H1 (cell line): ENCODE measurements at regions not wholly inside any gene's neighbourhood (a gene's known extent, or its start where the extent isn't known, plus 50 kb on each side); places are given as distances from the start of the nearest gene placed in this dataset.

ENCODE experiments used
- CTCF ChIA-PET: fragments of 300-600 bp; sonication (Branson Sonifier 250); formaldehyde crosslinking; loops from one replicate; lab custom pipeline; 2021; ENCODE audit not compliant: partially characterized antibody; lab: Charles Lee
- POLR2A ChIA-PET: fragments of 300-600 bp; sonication (Branson Sonifier 250); formaldehyde crosslinking; loops from one replicate; lab custom pipeline; 2021; ENCODE audit warnings: inconsistent platforms; ENCODE audit not compliant: partially characterized antibody; lab: Charles Lee
- DNase-seq, 2 experiments: peaks; one replicate each; pipeline versions ENCODE4 v3.0.0 to v3.0.0-alpha.2; 2010 to 2022; ENCODE audit warnings: low spot score in 2 of 2, low read depth in 1 of 2, mixed read lengths in 1 of 2
- FAIRE-seq: peaks from 2 replicates; lab custom pipeline; 2011; peaks lifted over from hg19 to GRCh38; lab: Jason Lieb, UNC
- H2AFZ ChIP-seq: 2 replicates; pipeline ENCODE4 v1.8.1; 2012; ENCODE audit warnings: low read length, inconsistent platforms
- H2AK5ac ChIP-seq: 2 replicates; pipeline ENCODE4 v1.6.1; 2013; ENCODE audit warnings: low read depth, low read length
- H2BK120ac ChIP-seq: replicated peaks from 2 replicates; pipeline ENCODE3; 2013; ENCODE audit warnings: low read depth, low read length, inconsistent platforms
- H2BK12ac ChIP-seq: 2 replicates; pipeline ENCODE4 v1.6.1; 2013; ENCODE audit warnings: low read depth, low read length
- H2BK15ac ChIP-seq: 2 replicates; pipeline ENCODE4 v1.6.1; 2013; ENCODE audit warnings: low read length
- H2BK20ac ChIP-seq: 2 replicates; pipeline ENCODE4 v1.6.1; 2013; ENCODE audit warnings: low read length
- H2BK5ac ChIP-seq: 2 replicates; pipeline ENCODE4 v1.6.1; 2013; ENCODE audit warnings: low read depth, low read length
- H3K14ac ChIP-seq: 2 replicates; pipeline ENCODE4 v1.6.1; 2013; ENCODE audit warnings: inconsistent platforms; ENCODE audit not compliant: insufficient read length
- H3K18ac ChIP-seq: 2 replicates; pipeline ENCODE4 v1.6.1; 2013; ENCODE audit warnings: low read length; ENCODE audit errors: extremely low read depth
- H3K23ac ChIP-seq: 2 replicates; pipeline ENCODE4 v1.6.1; 2013; ENCODE audit warnings: inconsistent platforms; ENCODE audit not compliant: insufficient read length
- H3K23me2 ChIP-seq: 2 replicates; pipeline ENCODE4 v1.6.1; 2013; ENCODE audit warnings: low read depth, low read length
- H3K27ac ChIP-seq: 2 replicates; pipeline ENCODE4 v1.6.1; 2011; ENCODE audit warnings: low read depth, low read length, inconsistent platforms
- H3K27me3 ChIP-seq, 4 experiments: replicated peaks in 1 of 4; 1 replicate in 1 of 4; 2 replicates in 3 of 4; pipeline versions ENCODE4 v1.6.1 to v1.8.1; 2011 to 2013; ENCODE audit warnings: low read length in 3 of 4, mild to moderate bottlenecking in 3 of 4, inconsistent platforms in 2 of 4, mixed read lengths in 2 of 4, moderate library complexity in 1 of 4; ENCODE audit not compliant: control insufficient read depth in 3 of 4, insufficient read depth in 3 of 4; ENCODE audit errors: extremely low read depth in 1 of 4
- H3K36me3 ChIP-seq, 4 experiments: 2 replicates each; pipeline versions ENCODE4 v1.6.1 to v1.8.1; 2011 to 2013; ENCODE audit warnings: mild to moderate bottlenecking in 4 of 4, low read length in 3 of 4, moderate library complexity in 2 of 4, control low read depth in 1 of 4, inconsistent platforms in 1 of 4; ENCODE audit not compliant: insufficient read depth in 4 of 4, control insufficient read depth in 2 of 4
- H3K4ac ChIP-seq: replicated peaks from 2 replicates; pipeline ENCODE3; 2013; ENCODE audit warnings: low read length, low read depth, mixed read lengths, inconsistent platforms; ENCODE audit not compliant: insufficient read length
- H3K4me1 ChIP-seq, 4 experiments: replicated peaks in 1 of 4; 1 replicate in 1 of 4; 2 replicates in 3 of 4; pipeline versions ENCODE4 v1.6.1 to v1.8.1; 2011 to 2013; ENCODE audit warnings: low read length in 3 of 4, inconsistent platforms in 2 of 4, mixed read lengths in 1 of 4; ENCODE audit not compliant: insufficient read depth in 4 of 4, control insufficient read depth in 3 of 4
- H3K4me2 ChIP-seq, 2 experiments: 2 replicates each; pipeline versions ENCODE4 v1.6.1 to v1.8.1; 2011 to 2013; ENCODE audit warnings: low read depth in 2 of 2, low read length in 2 of 2, control low read depth in 1 of 2, inconsistent platforms in 1 of 2, mild to moderate bottlenecking in 1 of 2; ENCODE audit not compliant: insufficient read depth in 1 of 2
- H3K4me3 ChIP-seq, 4 experiments: fragments of 200-600, 300-600 bp in 1 of 4; sonication (generic), shearing (Covaris generic), sonication (Bioruptor Twin) in 1 of 4; 2 replicates each; pipeline versions ENCODE4 v1.5.1 to v1.8.1; 2011 to 2016; ENCODE audit warnings: low read length in 4 of 4, low read depth in 3 of 4, control low read depth in 2 of 4, inconsistent platforms in 2 of 4, mild to moderate bottlenecking in 2 of 4, mixed read lengths in 1 of 4, moderate library complexity in 1 of 4; ENCODE audit not compliant: insufficient read depth in 2 of 4; ENCODE audit errors: extremely low read depth in 1 of 4
- H3K56ac ChIP-seq: replicated peaks from 2 replicates; pipeline ENCODE3; 2013; ENCODE audit warnings: low read depth, mild to moderate bottlenecking, mixed read lengths, low read length, inconsistent platforms; ENCODE audit not compliant: insufficient read length
- H3K79me1 ChIP-seq: 2 replicates; pipeline ENCODE4 v1.6.1; 2013; ENCODE audit warnings: low read depth, low read length, control low read depth
- H3K79me2 ChIP-seq, 2 experiments: 2 replicates each; pipeline versions ENCODE4 v1.6.1 to v1.8.1; 2012 to 2013; ENCODE audit warnings: low read length in 2 of 2, mild to moderate bottlenecking in 2 of 2, inconsistent platforms in 1 of 2; ENCODE audit not compliant: insufficient read depth in 2 of 2, control insufficient read depth in 1 of 2
- H3K9ac ChIP-seq, 4 experiments: replicated peaks in 1 of 4; 1 replicate in 1 of 4; 2 replicates in 3 of 4; pipeline versions ENCODE4 v1.6.1 to v1.8.1; 2011 to 2013; ENCODE audit warnings: low read depth in 3 of 4, low read length in 3 of 4, control low read depth in 2 of 4, mild to moderate bottlenecking in 2 of 4, moderate library complexity in 2 of 4, inconsistent platforms in 1 of 4; ENCODE audit errors: extremely low read depth in 1 of 4
- H3K9me3 ChIP-seq, 2 experiments: 2 replicates each; pipeline versions ENCODE4 v1.6.1 to v1.8.1; 2012 to 2013; ENCODE audit warnings: mild to moderate bottlenecking in 2 of 2, moderate library complexity in 2 of 2, control low read depth in 1 of 2, inconsistent platforms in 1 of 2, low read depth in 1 of 2, low read length in 1 of 2, mixed read lengths in 1 of 2; ENCODE audit not compliant: insufficient read depth in 2 of 2
- H4K20me1 ChIP-seq, 2 experiments: replicated peaks in 1 of 2; 2 replicates each; pipeline versions ENCODE3 to v1.8.1; 2011 to 2013; ENCODE audit warnings: inconsistent platforms in 2 of 2, low read length in 2 of 2, mild to moderate bottlenecking in 1 of 2; ENCODE audit not compliant: insufficient read depth in 2 of 2, control insufficient read depth in 1 of 2
- H4K5ac ChIP-seq: 2 replicates; pipeline ENCODE4 v1.6.1; 2013; ENCODE audit warnings: low read length, low read depth, mixed read lengths, inconsistent platforms; ENCODE audit not compliant: insufficient read length
- H4K8ac ChIP-seq: 2 replicates; pipeline ENCODE4 v1.8.0; 2013; ENCODE audit warnings: mild to moderate bottlenecking, moderate library complexity, low read length, inconsistent platforms; ENCODE audit not compliant: insufficient read depth; ENCODE audit errors: extremely low read depth
- H4K91ac ChIP-seq: replicated peaks from 2 replicates; pipeline ENCODE3; 2013; ENCODE audit warnings: low read length, mixed read lengths, inconsistent platforms; ENCODE audit not compliant: insufficient read length
- CHD1 ChIP-seq: IDR thresholded peaks from 2 replicates; pipeline ENCODE4 v1.6.1; 2012; ENCODE audit warnings: low read depth, low read length, improper control_type of control experiment
- GTF2F1 ChIP-seq: IDR thresholded peaks from 2 replicates; pipeline ENCODE4 v1.6.1; 2012; ENCODE audit warnings: low read depth, low read length, improper control_type of control experiment, borderline replicate concordance
- JUN ChIP-seq: IDR thresholded peaks from 2 replicates; pipeline ENCODE4 v1.6.1; 2011; ENCODE audit warnings: low read depth, mild to moderate bottlenecking, improper control_type of control experiment, low read length
- PHF8 ChIP-seq: fragments of 200-600 bp; sonication (generic); conservative IDR thresholded peaks from 2 replicates; pipeline ENCODE4 v1.7.1; 2012; ENCODE audit warnings: low read depth, mild to moderate bottlenecking, inconsistent platforms, low read length, moderate library complexity
- POU5F1 ChIP-seq: IDR thresholded peaks from 2 replicates; pipeline ENCODE4 v1.6.1; 2011; ENCODE audit warnings: low read depth, mild to moderate bottlenecking, low read length, moderate library complexity
- RNF2 ChIP-seq: fragments of 200-900, 300-1000 bp; sonication (generic); IDR thresholded peaks from 2 replicates; pipeline ENCODE4 v1.7.1; 2016; ENCODE audit warnings: borderline replicate concordance, low read depth, mild to moderate bottlenecking, antibody characterized with exemption, low read length; ENCODE audit not compliant: poor library complexity, severe bottlenecking; ENCODE audit errors: missing control alignments
- SRF ChIP-seq: IDR thresholded peaks from 2 replicates; pipeline ENCODE4 v1.6.1; 2011; ENCODE audit warnings: mild to moderate bottlenecking, low read depth, low read length, moderate library complexity
- TBP ChIP-seq: IDR thresholded peaks from 2 replicates; pipeline ENCODE4 v1.6.1; 2011; ENCODE audit warnings: low read depth, low read length, improper control_type of control experiment
- WGBS, 2 experiments: shearing (Covaris generic) in 1 of 2; methylation state at CpG; one replicate each; pipeline versions ENCODE4 v1.1.6 to v1.1.7; 2013 to 2015; ENCODE audit warnings: low lambda C conversion rate in 2 of 2, mixed read lengths in 2 of 2, inconsistent platforms in 1 of 2, low coverage in 1 of 2, missing lambda C conversion rate in 1 of 2; ENCODE audit not compliant: insufficient replicate concordance in 2 of 2, insufficient coverage in 1 of 2, insufficient read length in 1 of 2; ENCODE audit errors: extremely low coverage in 1 of 2, missing lambda C conversion rate in 1 of 2; 5-methylcytosine and 5-hydroxymethylcytosine counted together
- TF ChIP-seq, protein P1 (sequence below): IDR thresholded peaks from 2 replicates; pipeline ENCODE4 v1.6.1; 2012; ENCODE audit warnings: inconsistent platforms
- TF ChIP-seq, protein P2 (sequence below), 3 experiments: IDR thresholded peaks; 1 replicate in 2 of 3; 2 replicates in 1 of 3; pipeline versions ENCODE4 v1.5.1 to v1.6.1; 2011; ENCODE audit warnings: low read length in 3 of 3, mild to moderate bottlenecking in 3 of 3, inconsistent platforms in 2 of 3, low read depth in 1 of 3, moderate library complexity in 1 of 3; ENCODE audit not compliant: insufficient read depth in 1 of 3; ENCODE audit errors: control extremely low read depth in 1 of 3

DNA sequence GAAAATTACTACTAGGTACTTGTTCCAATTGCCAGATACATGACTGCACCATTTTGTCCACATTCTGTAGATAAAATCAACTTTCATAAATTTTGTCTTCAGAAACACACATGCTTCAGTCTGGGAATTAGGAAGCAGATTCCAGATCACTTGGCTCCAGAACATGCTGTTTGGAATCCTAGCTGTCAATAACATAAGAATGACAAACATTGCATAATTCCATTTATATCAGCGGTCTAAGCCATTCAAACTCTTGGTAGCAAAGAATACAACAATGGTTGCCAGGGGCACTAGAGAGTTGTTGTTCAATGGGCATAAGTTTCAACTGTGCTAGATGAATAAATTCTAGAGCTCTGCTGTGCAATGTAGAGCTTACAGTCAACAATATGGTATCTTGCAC, 1112.1 kb upstream of the AGA start (continued):
- no peak for TF ChIP-seq JUN

DNA sequence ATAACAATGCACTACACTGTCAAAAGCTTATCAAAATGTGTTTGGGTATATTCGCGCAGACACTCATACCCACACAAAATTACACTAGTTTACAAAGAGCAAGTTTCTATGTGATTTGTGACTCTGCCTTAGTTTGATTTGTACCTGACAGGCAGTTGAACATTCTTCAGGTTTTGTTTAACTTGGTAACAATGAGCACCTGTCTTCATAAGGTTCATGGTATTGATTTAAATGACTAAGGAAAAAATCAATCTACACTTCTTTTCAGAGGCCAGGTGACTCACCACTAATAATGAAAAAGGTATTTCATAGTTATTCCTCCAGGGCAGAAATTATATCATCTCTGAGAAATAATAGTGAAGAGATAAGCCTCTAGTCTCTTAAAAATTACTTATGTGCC, 1114.6 kb upstream of the AGA start:
- Histone ChIP-seq H3K4ac (no peak overlapping the region), H3K4me2 (no peak overlapping the region), H3K27me3 (no peaks in the 10 kb centered on the region), H3K4me3 (no peak overlapping the region), H3K23ac (no peak overlapping the region), H4K5ac (no peak overlapping the region), H2AFZ (no peak overlapping the region), H3K9ac (no peak overlapping the region), H3K14ac (no peak overlapping the region), H2AK5ac (no peak overlapping the region), H3K56ac (no peak overlapping the region), H4K8ac (no peak overlapping the region), H2BK120ac (no peak overlapping the region), H3K9me3 (no peaks in the 10 kb centered on the region), H2BK12ac (no peak overlapping the region), H3K36me3 (no peaks in the 10 kb centered on the region), H2BK20ac (no peak overlapping the region), H3K27ac (no peak overlapping the region), H3K18ac (no peak overlapping the region), H4K20me1 (no peaks in the 10 kb centered on the region), H3K4me1 (no peaks in the 10 kb centered on the region), H3K23me2 (no peaks in the 10 kb centered on the region), H3K79me1 (no peaks in the 10 kb centered on the region), H3K79me2 (no peaks in the 10 kb centered on the region), H4K91ac (no peak overlapping the region), H2BK5ac (no peak overlapping the region), H2BK15ac (no peak overlapping the region)
- 64% methylated on average over 2 of the region's 2 CpGs; no CpG with 5 or more reads in 1 of the 2 experiments for WGBS, 2 experiments
- CTCF ChIA-PET: no interaction called here
- POLR2A ChIA-PET: no interaction called here
- DNase-seq (no peak), FAIRE-seq (no peak)
- TF ChIP-seq RNF2: no peak
- TF ChIP-seq, protein P1, sequence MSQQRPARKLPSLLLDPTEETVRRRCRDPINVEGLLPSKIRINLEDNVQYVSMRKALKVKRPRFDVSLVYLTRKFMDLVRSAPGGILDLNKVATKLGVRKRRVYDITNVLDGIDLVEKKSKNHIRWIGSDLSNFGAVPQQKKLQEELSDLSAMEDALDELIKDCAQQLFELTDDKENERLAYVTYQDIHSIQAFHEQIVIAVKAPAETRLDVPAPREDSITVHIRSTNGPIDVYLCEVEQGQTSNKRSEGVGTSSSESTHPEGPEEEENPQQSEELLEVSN: no peak
- no peak for TF ChIP-seq PHF8
- TF ChIP-seq SRF: no peak
- TF ChIP-seq POU5F1: no peak
- TF ChIP-seq, protein P2, sequence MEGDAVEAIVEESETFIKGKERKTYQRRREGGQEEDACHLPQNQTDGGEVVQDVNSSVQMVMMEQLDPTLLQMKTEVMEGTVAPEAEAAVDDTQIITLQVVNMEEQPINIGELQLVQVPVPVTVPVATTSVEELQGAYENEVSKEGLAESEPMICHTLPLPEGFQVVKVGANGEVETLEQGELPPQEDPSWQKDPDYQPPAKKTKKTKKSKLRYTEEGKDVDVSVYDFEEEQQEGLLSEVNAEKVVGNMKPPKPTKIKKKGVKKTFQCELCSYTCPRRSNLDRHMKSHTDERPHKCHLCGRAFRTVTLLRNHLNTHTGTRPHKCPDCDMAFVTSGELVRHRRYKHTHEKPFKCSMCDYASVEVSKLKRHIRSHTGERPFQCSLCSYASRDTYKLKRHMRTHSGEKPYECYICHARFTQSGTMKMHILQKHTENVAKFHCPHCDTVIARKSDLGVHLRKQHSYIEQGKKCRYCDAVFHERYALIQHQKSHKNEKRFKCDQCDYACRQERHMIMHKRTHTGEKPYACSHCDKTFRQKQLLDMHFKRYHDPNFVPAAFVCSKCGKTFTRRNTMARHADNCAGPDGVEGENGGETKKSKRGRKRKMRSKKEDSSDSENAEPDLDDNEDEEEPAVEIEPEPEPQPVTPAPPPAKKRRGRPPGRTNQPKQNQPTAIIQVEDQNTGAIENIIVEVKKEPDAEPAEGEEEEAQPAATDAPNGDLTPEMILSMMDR (IDR thresholded peaks at IDR 0.05; ENCODE audit: control extremely low read depth in 1 of 3, insufficient read depth in 1 of 3, low read depth in 1 of 3, low read length in 3 of 3): no peak
- TF ChIP-seq TBP: no peak
- TF ChIP-seq GTF2F1: no peak
- no peak for TF ChIP-seq CHD1
